RWPE1 (cell line): ENCODE measurements at regions not wholly inside any gene's neighbourhood (a gene's known extent, or its start where the extent isn't known, plus 50 kb on each side); places are given as distances from the start of the nearest gene placed in this dataset.

Experiments used
- CTCF ChIA-PET: fragments of 350-600 bp; sonication (Branson Sonifier 250); formaldehyde crosslinking; extraction: SDS; loops from one replicate; lab custom pipeline; 2021; lab: Yijun Ruan, JAX
- POLR2A ChIA-PET: fragments of 400-600 bp; formaldehyde crosslinking; extraction: SDS; loops from one replicate; lab custom pipeline; 2020; ENCODE audit warnings: antibody characterized with exemption; ENCODE audit not compliant: low non-redundant PET; lab: Yijun Ruan, JAX
- DNase-seq: peaks from one replicate; pipeline ENCODE4 v3.0.0; 2012; ENCODE audit warnings: low spot score
- H3K27ac ChIP-seq: fragments of 450-650 bp; 2 replicates; pipeline ENCODE4 v1.5.1; 2017
- CTCF ChIP-seq: fragments of 450-650 bp; conservative IDR thresholded peaks from 2 replicates; pipeline ENCODE4 v1.5.1; 2017; ENCODE audit warnings: low read depth, mild to moderate bottlenecking

- ChIA-PET POLR2A (no interaction called here), CTCF (no interaction called here)
- TF ChIP-seq CTCF, result no peak
- H3K27ac ChIP-seq, result no peak overlapping the region
- no peak for DNase-seq
Observed at GRCh38 chr15:95295896-95296625, 1034.4 kb upstream of the NR2F2 start.

- POLR2A ChIA-PET, result no interaction called here
- H3K27ac ChIP-seq, result no peak overlapping the region
- no peak for TF ChIP-seq CTCF
- DNase-seq, result no peak
- CTCF ChIA-PET, result no interaction called here
Observed at GRCh38 chr15:95296643-95297042, 1033.9 kb upstream of the NR2F2 start.

- H3K27ac ChIP-seq, result no peak overlapping the region
- CTCF ChIA-PET, result no interaction called here
- no peak for DNase-seq
- POLR2A ChIA-PET, result no interaction called here
- TF ChIP-seq CTCF, result no peak
Observed at GRCh38 chr15:95298729-95299128, 1031.8 kb upstream of the NR2F2 start.

- TF ChIP-seq CTCF, result no peak
- ChIA-PET CTCF (interaction anchor here (0.7 kb wide), 2 partner anchors 9 to 39 kb away, joined by 3 to 6 read pairs; no protein-coding TSS in a partner anchor), POLR2A (no interaction called here)
- no peak for DNase-seq
- H3K27ac ChIP-seq, result no peak overlapping the region
Observed at GRCh38 chr15:95300958-95301357, 1029.5 kb upstream of the NR2F2 start.

GRCh38 chr15:95302206-95302605 is 1028.3 kb upstream of the NR2F2 start:
- DNase-seq, result no peak
- ChIA-PET CTCF (no interaction called here), POLR2A (no interaction called here)
- no peak overlapping the region for H3K27ac ChIP-seq
- no peak for TF ChIP-seq CTCF

GRCh38 chr15:95302809-95303208 is 1027.7 kb upstream of the NR2F2 start:
- no peak overlapping the region for H3K27ac ChIP-seq
- DNase-seq, result no peak
- no peak for TF ChIP-seq CTCF
- ChIA-PET CTCF (no interaction called here), POLR2A (no interaction called here)
